ENCODE measurements at regions not wholly inside any gene's neighbourhood (a gene's known extent, or its start where the extent isn't known, plus 50 kb on each side); places are given as distances from the start of the nearest gene placed in this dataset.
"Not testable (repeated sequence)": the region's sequence is repeated elsewhere in the genome, so short reads cannot be mapped to it uniquely, and the experiment has no call there.

DNA sequence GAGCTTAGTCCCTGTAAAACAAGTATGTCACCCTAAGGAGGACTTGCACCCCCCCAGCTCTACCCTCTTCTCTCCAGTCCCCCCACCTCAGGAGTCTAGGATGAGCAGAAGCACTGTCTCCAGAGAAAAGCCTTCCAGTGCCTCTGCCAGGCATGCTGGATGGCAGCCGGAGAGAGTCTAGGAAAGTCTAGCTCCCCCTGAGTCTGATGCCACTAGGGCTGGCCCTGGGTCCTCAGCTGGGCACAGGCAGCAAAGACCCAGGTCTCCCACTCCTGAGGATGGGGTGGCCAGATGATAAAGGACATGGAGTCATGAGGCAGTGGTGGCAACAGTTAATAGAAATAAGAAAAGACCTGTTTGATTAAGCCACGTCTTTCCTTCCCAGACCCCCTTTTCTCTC is 225.6 kb downstream of the CYP26B1 start:
- no peaks in the 10 kb centered on the region for H3K4me1 ChIP-seq
- intact Hi-C loops (cut with DNase I; ENCODE audit: low total_unique reads), result loop anchor here (10.0 kb wide), 2 partner anchors 653 to 823 kb away; no protein-coding TSS in a partner anchor
- no peak for DNase-seq
- no peaks in the 10 kb centered on the region for H3K27me3 ChIP-seq
- 78 to 94% (median 88%) methylated on average over 2 of the region's 2 CpGs for WGBS, 5 donors
- peaks cover 0 to 6% (median 2%) of the 10 kb centered on the region in 4 donors for H3K9me3 ChIP-seq
- TF ChIP-seq CTCF (IDR thresholded peaks at IDR 0.05), result no peak
- no peak for TF ChIP-seq POLR2A (IDR thresholded peaks at IDR 0.05)
- no peak overlapping the region for H3K27ac ChIP-seq
- no peak overlapping the region for H3K4me3 ChIP-seq
- no peaks in the 10 kb centered on the region for H3K36me3 ChIP-seq

- not testable (repeated sequence) for H3K4me3 ChIP-seq, H3K27me3 ChIP-seq, DNase-seq, H3K27ac ChIP-seq, H3K36me3 ChIP-seq, H3K9me3 ChIP-seq, H3K4me1 ChIP-seq
- WGBS, 5 donors, result 59 to 71% (median 69%) methylated on average over 5 of the region's 5 CpGs
- intact Hi-C loops (cut with DNase I; ENCODE audit: low total_unique reads), result loop anchor here (10.0 kb wide), 2 partner anchors 654 to 824 kb away; no protein-coding TSS in a partner anchor
Measured at GRCh38 chr2:71920819-71921218, 226.8 kb downstream of the CYP26B1 start.

GRCh38 chr2:71919708-71920107 is 228.0 kb downstream of the CYP26B1 start:
- H3K27me3 ChIP-seq, result no peaks in the 10 kb centered on the region
- TF ChIP-seq POLR2AphosphoS5 (IDR thresholded peaks at IDR 0.05) (no peak), EP300 (IDR thresholded peaks at IDR 0.05) (no peak), POLR2A (IDR thresholded peaks at IDR 0.05) (no peak), CTCF (IDR thresholded peaks at IDR 0.05) (no peak)
- intact Hi-C loops (cut with DNase I; ENCODE audit: low total_unique reads), result loop anchor here (10.0 kb wide), 2 partner anchors 655 to 825 kb away; no protein-coding TSS in a partner anchor
- H3K4me1 ChIP-seq, result no peaks in the 10 kb centered on the region
- DNase-seq, result no peak
- no peaks in the 10 kb centered on the region for H3K36me3 ChIP-seq
- peaks cover 0 to 6% (median 2%) of the 10 kb centered on the region in 4 donors for H3K9me3 ChIP-seq
- no peak overlapping the region for H3K4me3 ChIP-seq
- H3K27ac ChIP-seq, result no peak overlapping the region

GRCh38 chr2:71910277-71910676 is 237.4 kb downstream of the CYP26B1 start:
- no peaks in the 10 kb centered on the region for H3K36me3 ChIP-seq
- H3K4me3 ChIP-seq, result no peak overlapping the region
- no peak for DNase-seq
- intact Hi-C loops (cut with DNase I; ENCODE audit: low total_unique reads), result no loop called here
- WGBS, 5 donors, result 79 to 92% (median 84%) methylated on average over 1 of the region's 1 CpG
- peaks cover 0 to 14% (median 5%) of the 10 kb centered on the region in 3 donors for H3K27me3 ChIP-seq
- TF ChIP-seq POLR2AphosphoS5 (IDR thresholded peaks at IDR 0.05) (no peak), POLR2A (IDR thresholded peaks at IDR 0.05) (no peak), EP300 (IDR thresholded peaks at IDR 0.05) (no peak), CTCF (IDR thresholded peaks at IDR 0.05) (no peak)
- H3K9me3 ChIP-seq, result peaks cover 3 to 20% (median 14%) of the 10 kb centered on the region in 4 donors
- no peak overlapping the region for H3K27ac ChIP-seq
- H3K4me1 ChIP-seq, result no peaks in the 10 kb centered on the region

GRCh38 chr2:71908798-71909197 is 238.9 kb downstream of the CYP26B1 start:
- intact Hi-C loops (cut with DNase I; ENCODE audit: low total_unique reads), result no loop called here
- H3K27me3 ChIP-seq, result peaks cover 0 to 14% (median 5%) of the 10 kb centered on the region in 3 donors
- WGBS, 5 donors, result 90 to 98% (median 94%) methylated on average over 1 of the region's 1 CpG

More at GRCh38 chr2:71908798-71909197, 238.9 kb downstream of the CYP26B1 start:
- Histone ChIP-seq H3K4me1 (no peaks in the 10 kb centered on the region), H3K9me3 (peaks cover 3 to 20% (median 14%) of the 10 kb centered on the region in 4 donors), H3K4me3 (no peak overlapping the region), H3K36me3 (no peaks in the 10 kb centered on the region), H3K27ac (no peak overlapping the region)
- TF ChIP-seq CTCF (IDR thresholded peaks at IDR 0.05) (no peak), POLR2AphosphoS5 (IDR thresholded peaks at IDR 0.05) (no peak), EP300 (IDR thresholded peaks at IDR 0.05) (no peak), POLR2A (IDR thresholded peaks at IDR 0.05) (no peak)
- DNase-seq, result no peak

All from stomach (tissue), 8 donors.